Smooth muscle cell (in vitro differentiated cells): ENCODE measurements at regions not wholly inside any gene's neighbourhood (a gene's known extent, or its start where the extent isn't known, plus 50 kb on each side); places are given as distances from the start of the nearest gene placed in this dataset.

Experiments
- DNase-seq: peaks from one replicate; lab custom pipeline; 2025; ENCODE audit not compliant: unreplicated experiment; lab: John Stamatoyannopoulos, UW
- H2AFZ ChIP-seq: fragments of 200-600 bp; sonication (generic); 2 replicates; pipeline ENCODE4 v1.6.0; 2016; ENCODE audit warnings: antibody characterized with exemption, low read depth, mild to moderate bottlenecking
- H3F3A ChIP-seq: fragments of 200-600 bp; sonication (generic); 2 replicates; pipeline ENCODE4 v1.6.0; 2017; ENCODE audit warnings: antibody characterized with exemption, low read depth
- H3K27ac ChIP-seq: fragments of 200-600 bp; sonication (generic); 2 replicates; pipeline ENCODE4 v1.5.1; 2016; ENCODE audit warnings: low read depth, mild to moderate bottlenecking
- H3K27me3 ChIP-seq: fragments of 200-600 bp; sonication (generic); 2 replicates; pipeline ENCODE4 v1.6.1; 2016; ENCODE audit warnings: low read depth, mild to moderate bottlenecking
- H3K36me3 ChIP-seq: fragments of 200-600 bp; sonication (generic); 2 replicates; pipeline ENCODE4 v1.5.1; 2016; ENCODE audit warnings: low read depth
- H3K4me1 ChIP-seq: fragments of 200-600 bp; sonication (generic); 2 replicates; pipeline ENCODE4 v1.5.1; 2016; ENCODE audit warnings: low read depth
- H3K4me2 ChIP-seq: fragments of 200-600 bp; sonication (generic); 2 replicates; pipeline ENCODE4 v1.6.0; 2016; ENCODE audit warnings: mild to moderate bottlenecking
- H3K4me3 ChIP-seq: fragments of 200-600 bp; sonication (generic); 2 replicates; pipeline ENCODE4 v1.5.1; 2016; ENCODE audit warnings: mild to moderate bottlenecking
- H3K79me2 ChIP-seq: fragments of 200-600 bp; sonication (generic); 2 replicates; pipeline ENCODE4 v1.6.0; 2016; ENCODE audit warnings: low read depth, mild to moderate bottlenecking
- H3K9ac ChIP-seq: fragments of 200-600 bp; sonication (generic); 2 replicates; pipeline ENCODE4 v1.6.0; 2016; ENCODE audit warnings: low read depth
- H3K9me3 ChIP-seq: fragments of 200-600 bp; sonication (generic); replicated peaks from 2 replicates; pipeline ENCODE4 v1.5.1; 2016; ENCODE audit warnings: low read depth
- H4K20me1 ChIP-seq: fragments of 200-600 bp; sonication (generic); 2 replicates; pipeline ENCODE4 v1.6.0; 2016; ENCODE audit warnings: low read depth
- WGBS: methylation state at CpG from one replicate; pipeline ENCODE4 v1.1.7; 2016; ENCODE audit warnings: low lambda C conversion rate; 5-methylcytosine and 5-hydroxymethylcytosine counted together
- TF ChIP-seq, protein P1 (sequence below): fragments of 200-600 bp; sonication (generic); IDR thresholded peaks from 2 replicates; pipeline ENCODE4 v1.5.1; 2017; ENCODE audit warnings: borderline replicate concordance, mild to moderate bottlenecking, antibody characterized with exemption; ENCODE audit not compliant: insufficient read depth, poor library complexity, severe bottlenecking

DNA sequence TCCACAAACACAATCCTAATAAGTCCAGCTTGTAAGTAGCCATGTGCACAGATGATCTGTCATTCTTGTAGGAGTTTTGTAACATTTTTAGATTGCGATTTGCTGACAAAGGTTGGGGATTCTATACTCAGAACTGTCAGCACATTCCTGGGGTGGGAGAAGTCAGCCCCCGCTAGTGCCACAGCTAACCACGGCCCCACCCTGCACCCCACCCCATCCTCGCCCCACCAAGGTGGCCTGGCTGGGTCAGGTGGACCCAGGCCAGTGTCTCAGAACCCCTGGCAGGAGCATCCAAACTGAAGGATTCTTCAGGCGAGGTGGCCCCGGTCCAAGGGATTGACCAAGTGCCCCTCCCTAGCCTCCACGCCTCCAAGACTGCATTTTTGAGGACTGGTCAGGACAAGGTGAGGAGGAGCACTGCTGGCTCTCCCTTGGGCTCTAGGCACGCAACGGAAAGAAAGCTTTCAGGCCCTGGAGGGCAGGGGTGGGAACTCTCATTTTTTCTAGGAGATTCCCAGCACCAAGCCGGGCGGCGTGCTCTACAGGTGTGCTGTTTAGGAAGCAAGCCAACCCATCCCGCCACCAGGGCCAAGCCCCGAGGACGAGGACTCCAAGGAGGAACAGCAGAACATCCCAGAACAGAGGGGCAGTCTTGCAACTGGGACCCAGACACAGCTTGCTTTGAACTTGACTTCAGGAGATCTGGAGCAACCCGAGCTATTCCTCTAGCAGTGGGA is 172.8 kb downstream of the BCL11B start:
- 84% methylated on average over 16 of the region's 16 CpGs for WGBS
- no peaks in the 10 kb centered on the region for H3K36me3 ChIP-seq
- peaks cover 11% of the 10 kb centered on the region for H3K4me1 ChIP-seq
- no peak overlapping the region for H3K9ac ChIP-seq
- no peak overlapping the region for H3K27ac ChIP-seq
- no peak overlapping the region for H2AFZ ChIP-seq
- H3K79me2 ChIP-seq = no peaks in the 10 kb centered on the region
- no peak overlapping the region for H3K4me3 ChIP-seq
- no peaks in the 10 kb centered on the region for H4K20me1 ChIP-seq
- TF ChIP-seq, protein P1, sequence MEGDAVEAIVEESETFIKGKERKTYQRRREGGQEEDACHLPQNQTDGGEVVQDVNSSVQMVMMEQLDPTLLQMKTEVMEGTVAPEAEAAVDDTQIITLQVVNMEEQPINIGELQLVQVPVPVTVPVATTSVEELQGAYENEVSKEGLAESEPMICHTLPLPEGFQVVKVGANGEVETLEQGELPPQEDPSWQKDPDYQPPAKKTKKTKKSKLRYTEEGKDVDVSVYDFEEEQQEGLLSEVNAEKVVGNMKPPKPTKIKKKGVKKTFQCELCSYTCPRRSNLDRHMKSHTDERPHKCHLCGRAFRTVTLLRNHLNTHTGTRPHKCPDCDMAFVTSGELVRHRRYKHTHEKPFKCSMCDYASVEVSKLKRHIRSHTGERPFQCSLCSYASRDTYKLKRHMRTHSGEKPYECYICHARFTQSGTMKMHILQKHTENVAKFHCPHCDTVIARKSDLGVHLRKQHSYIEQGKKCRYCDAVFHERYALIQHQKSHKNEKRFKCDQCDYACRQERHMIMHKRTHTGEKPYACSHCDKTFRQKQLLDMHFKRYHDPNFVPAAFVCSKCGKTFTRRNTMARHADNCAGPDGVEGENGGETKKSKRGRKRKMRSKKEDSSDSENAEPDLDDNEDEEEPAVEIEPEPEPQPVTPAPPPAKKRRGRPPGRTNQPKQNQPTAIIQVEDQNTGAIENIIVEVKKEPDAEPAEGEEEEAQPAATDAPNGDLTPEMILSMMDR = no peak
- H3K9me3 ChIP-seq = no peaks in the 10 kb centered on the region
- no peaks in the 10 kb centered on the region for H3K27me3 ChIP-seq
- DNase-seq = no peak
- no peak overlapping the region for H3K4me2 ChIP-seq
- no peaks in the 10 kb centered on the region for H3F3A ChIP-seq

DNA sequence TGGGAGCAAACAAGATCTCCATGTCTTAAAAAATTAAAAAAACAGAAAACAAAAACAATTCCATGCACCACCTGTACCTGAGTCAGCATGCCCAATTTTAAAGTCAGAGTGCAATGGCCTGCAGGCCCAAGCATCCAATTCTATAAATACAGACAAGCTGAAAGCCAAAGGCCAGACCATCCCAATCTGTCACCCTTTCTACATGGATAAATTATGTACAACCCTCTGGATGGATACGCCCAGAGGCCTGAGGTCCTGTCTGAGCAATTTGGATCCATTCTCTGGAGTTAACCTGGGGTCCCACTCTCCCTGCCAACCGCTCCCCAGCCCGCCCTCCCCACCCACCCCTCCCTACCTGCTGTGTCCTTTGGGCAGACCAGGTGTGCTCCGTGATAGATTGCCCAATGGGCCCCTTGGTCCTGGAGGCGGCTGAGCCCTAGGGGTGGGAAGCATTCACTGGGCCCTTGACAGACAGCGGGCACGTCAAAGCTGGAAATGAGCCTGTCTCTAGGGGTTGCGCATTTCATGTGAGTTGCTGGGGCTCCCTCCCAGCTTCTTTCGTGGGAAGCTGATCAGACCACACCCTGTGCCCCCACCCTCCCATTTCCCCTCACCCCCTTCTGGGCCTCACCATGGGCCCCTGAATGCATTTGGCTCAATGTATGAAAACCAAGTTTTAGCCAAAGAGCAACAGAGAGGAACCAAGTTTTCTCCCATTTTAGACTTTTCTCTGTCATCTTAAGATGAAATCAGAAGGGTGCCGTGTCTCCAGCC is 171.3 kb downstream of the BCL11B start:
- Histone ChIP-seq H3K36me3 (no peaks in the 10 kb centered on the region), H3K27me3 (no peaks in the 10 kb centered on the region), H4K20me1 (no peaks in the 10 kb centered on the region), H3K4me3 (no peak overlapping the region), H2AFZ (no peak overlapping the region), H3K9ac (no peak overlapping the region), H3K4me2 (no peak overlapping the region), H3F3A (no peaks in the 10 kb centered on the region), H3K9me3 (peaks cover 1% of the 10 kb centered on the region), H3K79me2 (no peaks in the 10 kb centered on the region), H3K27ac (no peak overlapping the region), H3K4me1 (peaks cover 11% of the 10 kb centered on the region)
- no peak for DNase-seq
- TF ChIP-seq, protein P1 = no peak
- 78% methylated on average over 5 of the region's 10 CpGs for WGBS

DNA sequence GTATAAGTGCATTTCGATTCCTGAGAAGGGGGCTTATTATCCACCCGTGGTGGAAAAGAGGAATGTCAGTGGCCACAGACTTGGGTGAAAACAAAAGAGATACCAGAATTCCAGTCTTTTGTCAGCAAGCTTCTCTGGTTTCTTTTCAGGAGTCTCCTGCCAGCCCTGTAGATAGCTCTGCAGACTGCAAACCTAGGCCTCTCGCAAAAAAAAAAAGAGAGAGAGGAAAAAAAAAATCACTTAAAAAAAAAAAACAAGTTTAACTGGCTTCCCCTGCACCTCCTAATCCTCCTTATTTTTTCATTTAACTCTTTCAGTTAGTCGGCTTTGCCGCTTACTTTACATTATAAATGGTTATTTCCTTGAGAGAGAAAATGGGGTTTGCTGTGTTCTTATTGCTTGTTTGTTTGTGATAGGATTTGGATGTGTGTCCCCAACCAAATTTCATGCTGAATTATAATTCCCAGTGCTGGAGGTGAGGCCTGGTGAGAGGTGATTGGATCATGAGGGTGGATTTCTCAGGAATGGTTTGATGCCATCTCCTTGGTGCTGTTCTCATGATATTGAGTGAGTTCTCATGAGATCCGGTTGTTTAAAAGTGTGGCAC is 170.0 kb downstream of the BCL11B start:
- Histone ChIP-seq H3K27ac (no peak overlapping the region), H3F3A (no peaks in the 10 kb centered on the region), H3K27me3 (no peaks in the 10 kb centered on the region), H4K20me1 (no peaks in the 10 kb centered on the region), H3K9me3 (peaks cover 3% of the 10 kb centered on the region), H3K9ac (no peak overlapping the region), H3K4me1 (peaks cover 11% of the 10 kb centered on the region), H3K4me2 (no peak overlapping the region), H3K36me3 (no peaks in the 10 kb centered on the region), H3K4me3 (no peak overlapping the region), H3K79me2 (no peaks in the 10 kb centered on the region), H2AFZ (no peak overlapping the region)
- no peak for DNase-seq
- TF ChIP-seq, protein P1 = no peak
- WGBS = 63% methylated on average over 6 of the region's 6 CpGs
